GM21447 (cell line): ENCODE measurements at regions not wholly inside any gene's neighbourhood (a gene's known extent, or its start where the extent isn't known, plus 50 kb on each side); places are given as distances from the start of the nearest gene placed in this dataset.

Source experiments
- ATAC-seq: cut with Tn5 transposase; IDR thresholded peaks from one replicate; pipeline ENCODE4 v1.9.1; 2021; ENCODE audit not compliant: unreplicated experiment

DNA sequence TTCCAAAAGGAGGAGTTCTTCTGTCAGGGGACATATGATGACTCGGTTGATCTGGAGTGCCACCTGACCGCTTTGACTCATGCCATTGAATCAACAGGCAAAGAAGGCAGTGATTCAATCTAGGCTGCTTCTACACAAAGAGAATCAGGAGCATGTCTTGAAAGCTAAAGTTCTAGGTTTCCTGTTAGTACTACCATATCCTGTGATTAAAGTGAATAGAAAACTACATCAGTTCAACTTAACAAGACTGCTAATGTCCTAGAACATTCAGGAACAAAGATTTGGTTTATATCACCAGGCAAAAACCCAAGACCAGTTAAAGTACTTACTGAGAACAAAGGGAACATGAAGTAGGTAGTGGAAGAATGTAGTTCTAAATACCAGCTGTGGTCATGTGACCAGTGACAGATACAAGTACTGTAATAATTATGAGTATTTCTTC is 216.8 kb upstream of the SGK1 start:
- ATAC-seq: no peak

DNA sequence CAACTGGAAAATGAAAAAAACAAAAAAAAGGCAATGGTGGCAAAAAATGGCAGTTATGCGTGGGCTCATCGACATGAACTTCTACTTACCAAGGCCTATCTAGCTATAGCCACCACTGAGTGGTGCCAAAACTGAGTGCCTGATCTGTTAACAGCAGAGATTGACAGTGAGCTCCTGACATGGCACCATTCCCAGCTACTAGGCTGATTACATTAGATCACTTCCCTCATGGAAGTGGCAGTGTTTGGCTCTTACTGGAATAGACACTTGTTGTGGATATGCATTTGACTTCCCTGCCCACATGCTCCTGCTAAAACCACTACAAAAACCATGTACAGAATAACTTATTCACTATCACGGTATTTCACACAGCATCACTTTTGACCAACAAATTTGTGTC is 216.1 kb upstream of the SGK1 start:
- no peak for ATAC-seq

- no peak for ATAC-seq
Measured at GRCh38 chr6:134532694-134533624, 215.0 kb upstream of the SGK1 start.

- no peak for ATAC-seq
Measured at GRCh38 chr6:134531611-134532010, 213.7 kb upstream of the SGK1 start.

DNA sequence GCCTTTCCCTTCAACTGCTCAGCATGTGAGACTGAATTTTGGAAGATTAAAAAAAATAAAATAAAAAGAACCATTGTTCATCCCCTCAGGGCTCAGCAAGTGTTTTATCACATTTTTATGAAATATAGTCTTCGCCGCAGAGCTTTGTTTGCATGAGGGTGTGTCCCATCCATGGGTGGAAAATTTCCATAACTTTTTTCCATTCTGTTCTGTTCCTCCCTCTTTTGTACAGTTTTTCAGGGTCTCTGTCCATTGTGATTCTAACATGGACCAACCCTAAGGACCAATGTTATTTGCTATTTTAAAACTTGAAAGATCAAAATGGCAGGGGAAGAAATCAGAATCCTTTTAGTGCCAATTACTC is 213.3 kb upstream of the SGK1 start:
- no peak for ATAC-seq

- ATAC-seq: no peak
Measured at GRCh38 chr6:134529921-134530320, 212.0 kb upstream of the SGK1 start.

DNA sequence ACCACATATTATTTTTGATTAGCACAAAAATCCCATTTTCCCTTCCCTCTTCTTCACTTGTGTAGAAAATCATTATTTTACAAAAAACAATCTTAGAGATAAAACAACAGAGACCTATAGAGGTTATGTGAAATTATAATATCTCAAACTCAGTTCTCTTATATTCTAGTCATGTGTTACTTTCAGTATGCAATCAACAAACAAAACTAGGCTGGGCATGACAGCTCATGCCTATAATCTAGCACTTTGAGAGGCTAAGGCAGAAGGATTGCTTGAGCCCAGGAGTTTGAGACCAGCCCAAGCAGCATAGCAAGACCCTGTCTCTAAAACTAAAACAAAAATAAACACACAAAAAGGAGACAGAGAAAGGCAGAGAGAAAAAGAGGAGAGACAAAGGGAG is 211.4 kb upstream of the SGK1 start:
- no peak for ATAC-seq

DNA sequence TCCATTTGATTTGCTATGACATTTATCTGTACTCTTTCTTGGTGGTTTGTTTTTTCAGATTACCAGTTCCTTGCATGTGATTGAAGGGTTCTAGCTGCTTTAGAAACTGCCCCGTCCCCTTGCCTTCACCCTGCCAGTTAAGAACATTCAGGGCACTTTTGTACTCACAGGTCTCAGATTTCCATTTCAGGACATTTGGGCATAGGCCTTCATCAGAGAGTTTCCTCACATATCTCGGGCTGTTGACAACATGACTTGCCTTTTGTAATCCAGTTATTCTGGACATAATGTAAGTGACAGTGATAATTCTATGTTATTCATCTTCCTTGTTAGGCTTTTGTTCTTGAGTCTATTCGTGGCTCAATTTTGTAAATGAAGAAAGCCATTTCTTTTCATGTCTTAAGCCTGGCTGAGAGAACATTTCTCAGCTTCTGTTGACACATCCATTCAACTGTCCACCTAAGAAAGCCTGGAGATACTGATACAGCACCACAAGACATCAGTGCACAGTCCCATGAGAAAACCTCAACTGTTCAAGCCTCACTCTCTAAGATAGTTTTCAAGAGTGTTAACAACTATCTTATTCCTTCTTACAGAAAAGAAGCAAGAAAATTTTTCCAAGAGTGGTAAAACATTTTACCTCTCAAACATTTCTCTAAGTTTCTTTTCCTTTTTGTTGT is 209.3 kb upstream of the SGK1 start:
- no peak for ATAC-seq

DNA sequence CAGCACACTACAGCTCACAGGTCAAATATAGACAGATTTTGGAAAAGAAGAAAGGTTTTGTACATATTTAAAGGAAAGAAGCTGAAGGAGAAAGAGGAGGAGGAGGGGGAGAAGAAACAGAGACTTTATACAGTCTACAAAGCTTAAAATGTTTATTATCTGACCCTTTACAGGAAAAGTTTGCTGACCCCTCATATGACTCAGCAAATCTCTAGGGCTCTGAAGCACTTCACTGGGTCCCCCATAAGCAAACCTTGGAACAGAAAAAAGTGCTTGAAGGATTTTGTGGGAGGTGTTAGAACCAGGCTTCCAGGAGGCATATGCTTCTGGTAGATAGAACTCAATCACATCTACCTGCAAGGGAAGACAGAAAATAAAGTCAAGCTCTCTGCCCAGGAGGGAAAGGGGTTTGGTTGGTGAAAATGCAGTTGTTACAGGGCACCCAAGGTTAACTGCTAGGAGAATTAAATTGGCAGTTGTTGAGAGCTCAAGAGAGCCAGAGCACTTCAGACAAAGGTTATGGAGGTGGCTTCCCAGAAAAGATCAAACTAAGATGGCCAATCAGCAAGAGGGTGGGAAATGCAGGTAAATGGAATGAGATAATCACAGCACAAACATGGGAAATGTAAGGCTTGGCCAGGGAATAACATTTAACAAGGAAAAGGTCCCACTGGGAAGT is 207.4 kb upstream of the SGK1 start:
- no peak for ATAC-seq

DNA sequence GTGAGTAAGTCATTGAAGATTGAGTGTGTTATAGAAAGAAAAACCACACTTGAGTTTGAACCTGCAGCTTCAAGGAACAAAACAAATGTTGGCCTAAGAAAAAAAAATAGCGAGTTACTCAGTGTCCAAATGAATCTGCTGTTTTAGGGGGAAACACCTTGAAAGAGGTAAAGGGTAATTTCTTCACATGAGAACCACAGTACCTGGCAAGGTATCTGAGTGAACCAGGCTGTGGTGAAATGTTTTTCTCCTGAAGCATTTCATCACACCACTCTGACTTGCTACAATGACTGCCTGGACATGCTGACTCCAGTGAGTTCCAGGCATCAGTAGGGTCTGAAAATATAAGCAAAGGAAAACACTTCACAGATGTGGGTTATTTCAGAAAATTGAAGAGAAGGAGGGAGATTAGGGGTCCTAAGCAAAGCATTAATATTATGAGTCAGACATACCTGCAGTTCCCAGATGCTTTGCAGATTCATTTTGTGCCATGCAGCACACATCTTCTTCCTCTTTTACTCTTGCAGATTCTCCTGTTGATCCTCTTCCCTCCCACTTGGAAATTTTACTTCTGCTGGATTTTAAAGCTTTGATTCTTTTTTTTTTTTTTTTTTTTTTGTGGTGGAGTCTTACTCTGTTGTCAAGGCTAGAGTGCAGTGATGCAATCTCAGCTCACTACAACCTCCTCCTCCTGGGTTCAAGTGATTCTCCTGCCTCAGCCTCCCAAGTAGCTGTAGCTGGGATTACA is 206.2 kb upstream of the SGK1 start:
- no peak for ATAC-seq

GRCh38 chr6:134523051-134523450 is 205.1 kb upstream of the SGK1 start:
- ATAC-seq: no peak

GRCh38 chr6:134521116-134521501 is 203.2 kb upstream of the SGK1 start:
- no peak for ATAC-seq

DNA sequence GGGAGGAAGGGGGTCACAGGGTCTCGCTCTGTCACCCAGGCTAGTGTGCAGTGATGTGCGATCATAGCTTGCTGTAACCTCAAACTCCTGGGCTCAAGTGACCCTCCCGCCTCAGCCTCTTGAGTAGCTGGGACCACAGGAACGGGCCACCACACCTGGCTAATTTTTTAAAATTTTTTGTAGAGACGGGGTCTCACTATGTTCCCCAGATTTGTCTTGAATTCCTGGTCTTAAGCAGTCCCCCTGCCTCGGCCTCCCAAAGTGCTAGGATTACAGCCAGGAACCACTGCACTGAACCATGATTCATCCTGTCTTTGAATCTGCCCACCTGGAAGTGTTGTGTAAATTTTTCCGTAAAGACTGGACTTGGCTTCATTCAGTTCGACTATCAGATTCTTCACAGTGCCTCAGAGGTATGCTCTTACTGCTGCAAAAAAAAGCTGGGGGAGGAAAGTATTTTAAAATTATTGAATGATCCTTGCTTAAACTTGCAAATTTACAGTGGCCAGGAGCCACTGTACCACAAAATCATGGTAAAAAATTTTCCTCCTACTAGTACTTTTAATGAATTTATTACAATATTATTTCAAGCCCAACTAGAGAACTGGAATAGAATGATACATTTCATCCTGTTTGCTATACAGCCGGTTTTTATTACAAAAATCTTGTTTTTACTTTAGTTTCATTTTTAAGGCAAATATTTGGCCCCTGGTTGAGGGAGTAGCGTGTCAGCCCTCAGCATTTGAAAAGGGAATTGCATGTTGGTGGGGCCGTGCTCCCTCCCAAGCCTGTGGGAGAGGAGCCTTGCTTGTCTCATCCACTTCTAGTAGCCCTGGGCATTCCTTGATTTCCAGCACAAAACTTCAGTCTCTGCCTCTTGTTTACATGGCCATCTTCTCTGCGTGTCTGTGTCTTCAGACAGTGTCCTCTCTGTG is 202.5 kb upstream of the SGK1 start:
- no peak for ATAC-seq

DNA sequence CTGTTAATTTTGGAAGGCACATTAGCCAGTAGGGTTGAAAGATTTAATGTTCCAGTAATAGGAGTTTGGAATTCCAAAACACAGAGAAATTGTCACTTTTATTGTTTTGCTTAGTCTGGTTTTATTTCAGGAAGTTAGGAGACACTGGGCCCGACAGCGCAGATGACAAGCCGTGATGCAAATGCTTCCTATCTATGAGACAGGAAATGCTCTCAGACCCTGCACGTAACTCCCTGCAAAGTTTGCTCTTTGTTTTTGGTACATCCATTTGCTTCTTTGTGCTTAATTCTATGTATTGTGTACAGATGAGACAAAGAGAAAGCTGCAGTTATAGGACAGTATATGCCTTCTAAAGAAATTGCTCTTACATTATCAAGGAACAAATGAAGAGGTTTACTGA is 201.6 kb upstream of the SGK1 start:
- ATAC-seq: peak; percentile 66

GRCh38 chr6:134517868-134518267 is 200.0 kb upstream of the SGK1 start:
- no peak for ATAC-seq

DNA sequence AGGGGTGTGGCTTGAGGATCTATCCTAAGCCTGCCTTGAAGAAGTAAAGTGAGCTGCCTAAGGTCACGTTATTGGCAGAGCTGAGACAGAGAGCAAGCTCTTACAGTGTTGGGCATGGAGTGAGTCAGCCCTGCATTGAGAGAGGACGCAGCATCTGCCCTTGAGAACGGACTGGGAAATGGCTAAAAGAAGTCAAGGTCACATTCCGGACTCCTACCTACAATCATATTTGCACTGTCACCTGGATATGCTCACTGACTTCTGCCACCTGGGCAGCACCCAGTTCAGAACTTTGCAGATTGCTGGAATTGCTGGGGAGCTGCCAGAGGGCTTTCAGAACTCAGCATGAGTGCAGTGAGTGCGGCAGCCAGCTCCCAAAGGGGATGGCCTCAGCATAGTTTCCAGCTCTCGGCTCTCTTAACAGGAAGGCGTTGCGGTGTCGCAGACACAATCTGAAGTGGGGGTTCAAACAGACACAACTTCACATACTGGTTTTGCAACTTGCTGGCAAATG is 199.3 kb upstream of the SGK1 start:
- ATAC-seq: no peak

DNA sequence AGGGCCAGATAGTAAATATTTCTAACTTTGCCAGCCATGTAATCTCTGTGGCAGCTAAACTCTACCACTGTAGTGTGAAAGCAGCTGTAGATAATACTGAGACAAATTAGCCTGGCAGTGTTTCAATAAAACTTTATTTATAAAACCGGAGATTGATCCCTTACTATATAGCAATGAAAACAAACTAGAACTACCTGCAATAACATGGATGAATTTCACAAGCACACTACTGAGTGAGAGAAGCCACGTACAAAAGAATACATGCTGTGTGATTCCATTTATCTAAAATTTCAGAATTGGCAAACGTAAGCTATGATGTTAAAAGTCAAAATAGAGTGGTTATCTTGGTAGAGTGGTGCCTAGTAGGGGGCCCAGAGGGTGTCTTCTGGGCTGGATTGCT is 198.7 kb upstream of the SGK1 start:
- no peak for ATAC-seq

DNA sequence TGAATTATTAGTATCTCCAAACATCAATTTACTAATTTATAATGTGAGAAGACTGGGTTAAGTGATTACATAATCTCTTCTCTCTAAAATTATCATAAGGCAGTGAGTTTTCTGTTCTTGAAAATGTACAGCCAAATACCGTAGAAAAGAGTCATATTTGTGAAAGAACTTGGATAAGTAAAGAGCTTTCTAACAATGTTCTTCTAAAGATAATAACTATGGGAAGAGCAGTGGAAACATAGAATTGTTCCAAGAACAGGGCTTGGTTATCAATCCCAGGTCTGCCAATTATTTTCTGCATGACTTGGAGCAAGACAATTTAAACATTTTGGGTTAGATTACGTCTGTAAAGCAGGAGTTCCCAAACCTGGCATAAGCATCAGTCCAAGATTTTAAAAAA is 198.1 kb upstream of the SGK1 start:
- no peak for ATAC-seq

DNA sequence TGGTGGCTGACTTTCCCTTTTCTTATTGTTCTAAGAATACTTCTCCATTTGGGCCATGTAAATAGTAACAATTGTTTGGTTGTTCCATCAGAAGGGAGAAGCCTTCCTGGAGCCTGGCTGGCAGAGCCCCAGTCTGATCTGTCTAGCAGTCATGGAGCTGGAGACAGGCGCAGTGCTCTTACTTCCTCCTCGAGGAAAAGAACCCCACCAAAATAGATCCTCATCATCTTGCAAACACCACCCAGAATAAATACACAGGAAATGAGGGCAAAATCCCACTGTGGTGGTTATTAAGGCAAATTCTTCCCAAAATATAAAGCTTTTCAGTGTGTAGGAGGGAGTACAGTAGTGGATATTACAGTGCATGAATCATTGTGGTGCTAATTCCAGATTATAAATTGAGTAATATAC is 195.1 kb upstream of the SGK1 start:
- no peak for ATAC-seq
